Glutamatergic neuron (in vitro differentiated cells): ENCODE measurements at regions not wholly inside any gene's neighbourhood (a gene's known extent, or its start where the extent isn't known, plus 50 kb on each side); places are given as distances from the start of the nearest gene placed in this dataset.

Experiments used
- DNase-seq: peaks from one replicate; pipeline ENCODE4 v3.0.0; 2022
- H3K27ac Mint-ChIP-seq: one replicate; pipeline ENCODE4 v1.8.0; 2020; ENCODE audit warnings: mild to moderate bottlenecking, mixed read lengths, inconsistent platforms; ENCODE audit not compliant: unreplicated experiment
- H3K27me3 Mint-ChIP-seq: one replicate; pipeline ENCODE4 v1.8.0; 2020; ENCODE audit warnings: mild to moderate bottlenecking, moderate library complexity, mixed read lengths, inconsistent platforms; ENCODE audit not compliant: unreplicated experiment
- H3K36me3 Mint-ChIP-seq: one replicate; pipeline ENCODE4 v1.8.0; 2020; ENCODE audit warnings: mild to moderate bottlenecking, mixed read lengths, inconsistent platforms; ENCODE audit not compliant: unreplicated experiment
- H3K4me1 Mint-ChIP-seq: one replicate; pipeline ENCODE4 v1.8.0; 2020; ENCODE audit warnings: mild to moderate bottlenecking, low read depth, mixed read lengths, inconsistent platforms; ENCODE audit not compliant: unreplicated experiment
- H3K4me3 Mint-ChIP-seq: one replicate; pipeline ENCODE4 v1.8.0; 2020; ENCODE audit warnings: mild to moderate bottlenecking, mixed read lengths, inconsistent platforms; ENCODE audit not compliant: unreplicated experiment
- H3K9me3 Mint-ChIP-seq: one replicate; pipeline ENCODE4 v1.8.0; 2020; ENCODE audit warnings: mild to moderate bottlenecking, moderate library complexity, mixed read lengths, inconsistent platforms; ENCODE audit not compliant: unreplicated experiment
- TF ChIP-seq, protein P1 (sequence below): fragments of 200-600 bp; sonication (generic); IDR thresholded peaks from one replicate; pipeline ENCODE4 v1.5.0; 2021; ENCODE audit not compliant: partially characterized antibody, unreplicated experiment

DNA sequence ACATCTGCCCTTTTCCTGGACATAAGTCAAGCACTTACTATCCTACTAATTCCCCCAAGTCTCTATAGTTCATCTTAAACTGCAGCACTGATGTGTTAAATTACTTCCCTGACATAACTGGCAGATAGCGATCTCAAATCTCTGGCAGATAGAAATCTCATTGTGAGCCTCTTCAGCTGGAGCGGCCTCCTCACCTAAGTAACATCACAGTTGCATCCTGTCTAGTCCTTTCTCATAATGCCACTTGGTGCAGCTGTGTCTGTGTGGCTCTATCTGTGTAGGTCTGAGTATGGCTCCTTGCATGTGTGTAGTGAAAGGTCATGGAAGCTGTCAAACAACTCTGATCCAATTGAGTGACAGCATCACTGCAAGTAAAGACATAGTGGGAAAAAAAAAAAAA lies 53.6 kb upstream of the FST start:
- H3K4me3 Mint-ChIP-seq, result no peak overlapping the region
- H3K27me3 Mint-ChIP-seq, result no peaks in the 10 kb centered on the region
- peaks cover 4% of the 10 kb centered on the region for H3K4me1 Mint-ChIP-seq
- H3K36me3 Mint-ChIP-seq, result no peaks in the 10 kb centered on the region
- H3K27ac Mint-ChIP-seq, result peak overlapping the region; percentile 21
- no peak for DNase-seq
- TF ChIP-seq, protein P1, sequence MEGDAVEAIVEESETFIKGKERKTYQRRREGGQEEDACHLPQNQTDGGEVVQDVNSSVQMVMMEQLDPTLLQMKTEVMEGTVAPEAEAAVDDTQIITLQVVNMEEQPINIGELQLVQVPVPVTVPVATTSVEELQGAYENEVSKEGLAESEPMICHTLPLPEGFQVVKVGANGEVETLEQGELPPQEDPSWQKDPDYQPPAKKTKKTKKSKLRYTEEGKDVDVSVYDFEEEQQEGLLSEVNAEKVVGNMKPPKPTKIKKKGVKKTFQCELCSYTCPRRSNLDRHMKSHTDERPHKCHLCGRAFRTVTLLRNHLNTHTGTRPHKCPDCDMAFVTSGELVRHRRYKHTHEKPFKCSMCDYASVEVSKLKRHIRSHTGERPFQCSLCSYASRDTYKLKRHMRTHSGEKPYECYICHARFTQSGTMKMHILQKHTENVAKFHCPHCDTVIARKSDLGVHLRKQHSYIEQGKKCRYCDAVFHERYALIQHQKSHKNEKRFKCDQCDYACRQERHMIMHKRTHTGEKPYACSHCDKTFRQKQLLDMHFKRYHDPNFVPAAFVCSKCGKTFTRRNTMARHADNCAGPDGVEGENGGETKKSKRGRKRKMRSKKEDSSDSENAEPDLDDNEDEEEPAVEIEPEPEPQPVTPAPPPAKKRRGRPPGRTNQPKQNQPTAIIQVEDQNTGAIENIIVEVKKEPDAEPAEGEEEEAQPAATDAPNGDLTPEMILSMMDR, result no peak
- H3K9me3 Mint-ChIP-seq, result no peaks in the 10 kb centered on the region

DNA sequence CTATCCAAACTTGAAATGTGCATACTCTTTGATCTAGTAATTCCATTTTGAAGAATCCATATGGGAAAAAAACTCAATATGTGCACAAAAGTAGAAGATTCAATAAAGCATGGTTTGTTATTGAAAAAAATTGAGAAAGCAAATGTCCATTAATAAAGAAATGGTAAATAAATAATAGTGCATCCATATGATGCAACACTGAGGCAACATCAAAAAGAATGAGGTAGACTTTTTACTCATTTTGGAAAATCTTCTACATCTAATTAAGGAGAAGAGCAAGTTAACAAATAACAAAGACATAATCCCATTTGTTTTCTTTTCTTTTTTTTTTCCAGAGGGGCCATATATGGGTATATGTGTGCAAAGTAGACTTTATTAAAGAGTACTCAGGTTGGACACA lies 52.5 kb upstream of the FST start:
- no peak for DNase-seq
- Mint-ChIP-seq H3K27ac (no peak overlapping the region), H3K4me3 (no peak overlapping the region), H3K27me3 (no peaks in the 10 kb centered on the region), H3K36me3 (no peaks in the 10 kb centered on the region), H3K9me3 (no peaks in the 10 kb centered on the region), H3K4me1 (peaks cover 4% of the 10 kb centered on the region)
- TF ChIP-seq, protein P1, result no peak

DNA sequence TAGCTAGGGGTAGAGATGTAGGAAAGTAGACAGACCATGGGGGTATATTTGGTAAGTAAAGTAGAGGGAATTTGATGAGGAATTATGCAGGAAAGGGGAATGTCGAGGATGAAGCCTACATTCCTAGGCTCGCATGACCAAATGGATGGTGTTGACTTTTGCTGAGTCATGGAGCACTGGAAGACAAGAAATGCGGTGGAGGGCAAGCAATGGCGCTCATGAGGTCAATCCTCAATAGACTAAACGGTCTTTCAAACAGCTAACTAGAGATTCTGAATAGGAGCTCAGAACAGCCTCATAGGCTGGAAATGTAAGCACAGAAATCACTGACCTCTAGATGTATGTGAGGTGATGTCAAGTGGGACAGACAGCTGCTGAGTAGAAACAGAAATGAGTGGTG lies 50.7 kb upstream of the FST start:
- no peak overlapping the region for H3K27ac Mint-ChIP-seq
- peaks cover 4% of the 10 kb centered on the region for H3K4me1 Mint-ChIP-seq
- no peak for DNase-seq
- H3K36me3 Mint-ChIP-seq, result no peaks in the 10 kb centered on the region
- TF ChIP-seq, protein P1, result no peak
- no peak overlapping the region for H3K4me3 Mint-ChIP-seq
- H3K27me3 Mint-ChIP-seq, result no peaks in the 10 kb centered on the region
- no peaks in the 10 kb centered on the region for H3K9me3 Mint-ChIP-seq

DNA sequence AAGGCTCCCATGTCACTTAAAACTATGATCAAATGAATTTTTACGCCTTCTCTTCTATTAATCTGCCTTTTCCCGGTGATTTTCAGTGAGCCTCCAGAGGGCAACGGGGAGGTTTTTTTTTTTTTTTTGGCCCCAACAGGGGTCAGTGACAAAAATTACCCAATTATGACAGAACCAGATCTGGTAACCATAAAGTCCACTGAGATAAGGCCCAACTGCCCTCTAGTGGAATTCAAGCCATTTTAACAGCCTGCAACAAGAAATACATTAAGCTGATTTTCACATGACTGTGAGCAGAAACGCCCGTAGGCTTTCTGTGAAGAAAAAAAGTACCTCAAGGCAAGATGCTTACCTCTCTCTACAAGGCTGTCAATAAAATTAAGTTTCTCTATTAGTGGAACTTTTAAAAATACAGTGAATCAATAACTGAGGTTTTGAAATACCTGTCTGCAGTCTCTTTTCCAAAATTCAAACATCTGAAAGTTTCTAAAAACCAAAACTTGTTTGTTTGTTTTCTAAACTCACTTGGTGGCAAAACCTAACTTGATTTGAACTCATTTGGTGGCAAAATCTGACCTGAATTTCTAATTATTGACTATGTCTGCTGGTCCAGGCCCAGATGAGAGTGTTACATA lies 49.7 kb upstream of the FST start:
- no peak for DNase-seq
- H3K4me1 Mint-ChIP-seq, result peaks cover 4% of the 10 kb centered on the region

More for the DNA sequence above, 49.7 kb upstream of the FST start:
- H3K4me3 Mint-ChIP-seq, result no peak overlapping the region
- H3K27ac Mint-ChIP-seq, result no peak overlapping the region
- peaks cover 2% of the 10 kb centered on the region for H3K9me3 Mint-ChIP-seq
- TF ChIP-seq, protein P1, result no peak
- no peaks in the 10 kb centered on the region for H3K27me3 Mint-ChIP-seq
- peaks cover 3% of the 10 kb centered on the region for H3K36me3 Mint-ChIP-seq
